ENCODE measurements at regions not wholly inside any gene's neighbourhood (a gene's known extent, or its start where the extent isn't known, plus 50 kb on each side); places are given as distances from the start of the nearest gene placed in this dataset.
"Not testable (repeated sequence)": the region's sequence is repeated elsewhere in the genome, so short reads cannot be mapped to it uniquely, and the experiment has no call there.

- Histone ChIP-seq H3K9me3 (ENCODE audit: low read length) (no peaks in the 10 kb centered on the region), H4K20me1 (ENCODE audit: insufficient read depth, low read length) (no peaks in the 10 kb centered on the region), H2AFZ (ENCODE audit: low read length) (no peak overlapping the region), H3K27ac (ENCODE audit: low read depth, low read length, poor library complexity, severe bottlenecking) (no peak overlapping the region), H3K36me3 (ENCODE audit: insufficient read depth, low read length) (no peaks in the 10 kb centered on the region), H3K4me3 (ENCODE audit: low read depth, low read length, poor library complexity, severe bottlenecking) (no peak overlapping the region), H3K4me1 (ENCODE audit: insufficient read depth, low read length, poor library complexity, severe bottlenecking) (no peaks in the 10 kb centered on the region), H3K79me2 (ENCODE audit: insufficient read depth, low read depth, low read length) (no peaks in the 10 kb centered on the region), H3K9me2 (ENCODE audit: insufficient read depth, low read length) (no peaks in the 10 kb centered on the region; the same call in 1 of the 2 replicates), H3K4me2 (ENCODE audit: low read length) (no peak overlapping the region)
- ChIA-PET POLR2A (interaction anchor here (0.6 kb wide), 2 partner anchors 550 to 848 kb away, joined by 3 read pairs; no protein-coding TSS in a partner anchor), CTCF (ENCODE audit: unreplicated experiment) (no interaction called here)
- no TSS peak for BruUV-seq (replicated peaks)
- TF ChIP-seq EZH2phosphoT487 (IDR thresholded peaks at IDR 0.05; ENCODE audit: borderline replicate concordance, low read depth, low read length) (no peak), CTCF (conservative IDR thresholded peaks at IDR 0.05; ENCODE audit: low read length) (no peak)
- DNase-seq (ENCODE audit: low spot score) = no peak
- intact Hi-C loops (cut with micrococcal nuclease; ENCODE audit: unreplicated experiment) = no loop called here
Observed at GRCh38 chr16:47905771-47906170, 250.0 kb downstream of the ABCC12 start.

- POLR2A ChIA-PET = no interaction called here
Observed at GRCh38 chr16:47904691-47905090, 251.1 kb downstream of the ABCC12 start.

DNA sequence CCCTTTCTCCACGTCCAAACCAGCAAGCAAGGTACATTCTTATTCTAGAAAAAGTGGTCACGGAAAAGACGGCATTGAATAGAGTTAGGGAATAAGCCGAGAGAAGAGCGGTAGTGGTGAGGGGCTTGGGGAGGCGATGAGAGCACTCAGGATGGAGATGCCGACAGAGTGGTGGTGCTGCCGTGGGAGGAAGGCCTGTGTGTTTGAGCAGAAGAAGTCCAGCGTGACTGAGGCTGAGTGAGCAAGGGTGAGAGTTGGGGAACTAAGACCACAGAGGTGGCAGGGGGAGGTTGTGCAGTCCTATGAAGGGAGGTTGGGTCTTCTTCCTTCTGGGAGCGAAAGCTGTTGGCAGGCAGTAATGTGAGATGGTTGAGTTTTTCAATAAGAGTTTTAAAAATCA lies 252.3 kb downstream of the ABCC12 start:
- no TSS peak for BruUV-seq (replicated peaks)
- CTCF ChIA-PET (ENCODE audit: unreplicated experiment) = no interaction called here

More at GRCh38 chr16:47904691-47905090, 251.1 kb downstream of the ABCC12 start:
- Histone ChIP-seq H4K20me1 (ENCODE audit: insufficient read depth, low read length) (no peaks in the 10 kb centered on the region), H3K9me3 (ENCODE audit: low read length) (no peaks in the 10 kb centered on the region), H3K36me3 (ENCODE audit: insufficient read depth, low read length) (no peaks in the 10 kb centered on the region), H3K27ac (ENCODE audit: low read depth, low read length, poor library complexity, severe bottlenecking) (no peak overlapping the region), H2AFZ (ENCODE audit: low read length) (no peak overlapping the region), H3K9me2 (ENCODE audit: insufficient read depth, low read length) (no peaks in the 10 kb centered on the region; the same call in 1 of the 2 replicates), H3K4me3 (ENCODE audit: low read depth, low read length, poor library complexity, severe bottlenecking) (no peak overlapping the region), H3K79me2 (ENCODE audit: insufficient read depth, low read depth, low read length) (no peaks in the 10 kb centered on the region), H3K4me2 (ENCODE audit: low read length) (no peak overlapping the region), H3K4me1 (ENCODE audit: insufficient read depth, low read length, poor library complexity, severe bottlenecking) (no peaks in the 10 kb centered on the region)
- intact Hi-C loops (cut with micrococcal nuclease; ENCODE audit: unreplicated experiment) = no loop called here
- no peak for DNase-seq (ENCODE audit: low spot score)
- TF ChIP-seq CTCF (conservative IDR thresholded peaks at IDR 0.05; ENCODE audit: low read length) (no peak), EZH2phosphoT487 (IDR thresholded peaks at IDR 0.05; ENCODE audit: borderline replicate concordance, low read depth, low read length) (no peak)
- BruUV-seq (replicated peaks) = no TSS peak
- CTCF ChIA-PET (ENCODE audit: unreplicated experiment) = no interaction called here

DNA sequence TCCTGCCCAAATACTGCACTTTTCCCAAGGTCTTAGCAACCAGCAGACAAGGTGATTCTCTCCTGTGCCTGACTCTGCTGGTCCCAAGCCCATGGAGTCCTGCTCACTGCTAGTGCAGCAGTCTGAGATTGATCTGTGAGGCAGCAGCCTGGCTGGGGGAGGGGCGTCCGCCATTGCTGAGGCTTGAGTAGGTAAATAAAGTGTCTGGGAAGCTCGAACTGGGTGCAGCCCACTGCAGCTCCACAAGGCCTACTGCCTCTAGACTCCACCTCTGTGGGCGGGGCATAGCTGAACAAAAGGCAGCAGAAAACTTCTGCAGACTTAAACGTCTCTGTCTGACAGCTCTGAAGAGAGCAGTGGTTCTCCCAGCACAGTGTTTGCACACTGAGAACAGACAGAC lies 258.7 kb downstream of the ABCC12 start:
- H3K4me2 ChIP-seq (ENCODE audit: low read length); H4K20me1 ChIP-seq (ENCODE audit: insufficient read depth, low read length); intact Hi-C loops (cut with micrococcal nuclease; ENCODE audit: unreplicated experiment); H3K9me2 ChIP-seq (ENCODE audit: insufficient read depth, low read length); H3K27ac ChIP-seq (ENCODE audit: low read depth, low read length, poor library complexity, severe bottlenecking); H3K36me3 ChIP-seq (ENCODE audit: insufficient read depth, low read length); DNase-seq (ENCODE audit: low spot score); POLR2A ChIA-PET; CTCF ChIA-PET (ENCODE audit: unreplicated experiment); H3K9me3 ChIP-seq (ENCODE audit: low read length); H2AFZ ChIP-seq (ENCODE audit: low read length); BruUV-seq (replicated peaks); H3K4me3 ChIP-seq (ENCODE audit: low read depth, low read length, poor library complexity, severe bottlenecking); H3K4me1 ChIP-seq (ENCODE audit: insufficient read depth, low read length, poor library complexity, severe bottlenecking); H3K79me2 ChIP-seq (ENCODE audit: insufficient read depth, low read depth, low read length): not testable (repeated sequence)

More for the DNA sequence above, 252.3 kb downstream of the ABCC12 start:
- no peaks in the 10 kb centered on the region for H3K9me3 ChIP-seq (ENCODE audit: low read length)
- no peaks in the 10 kb centered on the region for H3K79me2 ChIP-seq (ENCODE audit: insufficient read depth, low read depth, low read length)
- H3K27ac ChIP-seq (ENCODE audit: low read depth, low read length, poor library complexity, severe bottlenecking) = no peak overlapping the region
- DNase-seq (ENCODE audit: low spot score) = no peak
- POLR2A ChIA-PET = no interaction called here
- H2AFZ ChIP-seq (ENCODE audit: low read length) = no peak overlapping the region
- no peaks in the 10 kb centered on the region for H3K4me1 ChIP-seq (ENCODE audit: insufficient read depth, low read length, poor library complexity, severe bottlenecking)
- no peaks in the 10 kb centered on the region for H3K9me2 ChIP-seq (ENCODE audit: insufficient read depth, low read length)
- H3K36me3 ChIP-seq (ENCODE audit: insufficient read depth, low read length) = no peaks in the 10 kb centered on the region
- H3K4me3 ChIP-seq (ENCODE audit: low read depth, low read length, poor library complexity, severe bottlenecking) = no peak overlapping the region
- no peak overlapping the region for H3K4me2 ChIP-seq (ENCODE audit: low read length)
- no peaks in the 10 kb centered on the region for H4K20me1 ChIP-seq (ENCODE audit: insufficient read depth, low read length)
- intact Hi-C loops (cut with micrococcal nuclease; ENCODE audit: unreplicated experiment) = no loop called here
- TF ChIP-seq CTCF (conservative IDR thresholded peaks at IDR 0.05; ENCODE audit: low read length) (no peak), EZH2phosphoT487 (IDR thresholded peaks at IDR 0.05; ENCODE audit: borderline replicate concordance, low read depth, low read length) (no peak)

All from OCI-LY7 (cell line).